Coronary artery (tissue), 2 donors: ENCODE measurements at regions not wholly inside any gene's neighbourhood (a gene's known extent, or its start where the extent isn't known, plus 50 kb on each side); places are given as distances from the start of the nearest gene placed in this dataset.

Source experiments
- DNase-seq: peaks from one replicate; pipeline ENCODE4 v3.0.0-alpha.2; 2017; ENCODE audit warnings: low spot score
- H3K27ac ChIP-seq, 2 donors: fragments of 200-600 bp; sonication (generic); one replicate each; pipeline ENCODE4 v1.5.1; 2016 to 2019
- H3K4me3 ChIP-seq: fragments of 200-600 bp; sonication (generic); 2 replicates; pipeline ENCODE4 v1.5.1; 2016; ENCODE audit warnings: mild to moderate bottlenecking, moderate library complexity
- CTCF ChIP-seq: fragments of 200-600 bp; sonication (generic); IDR thresholded peaks from one replicate; pipeline ENCODE4 v1.5.1; 2019; ENCODE audit warnings: antibody characterized with exemption

DNA sequence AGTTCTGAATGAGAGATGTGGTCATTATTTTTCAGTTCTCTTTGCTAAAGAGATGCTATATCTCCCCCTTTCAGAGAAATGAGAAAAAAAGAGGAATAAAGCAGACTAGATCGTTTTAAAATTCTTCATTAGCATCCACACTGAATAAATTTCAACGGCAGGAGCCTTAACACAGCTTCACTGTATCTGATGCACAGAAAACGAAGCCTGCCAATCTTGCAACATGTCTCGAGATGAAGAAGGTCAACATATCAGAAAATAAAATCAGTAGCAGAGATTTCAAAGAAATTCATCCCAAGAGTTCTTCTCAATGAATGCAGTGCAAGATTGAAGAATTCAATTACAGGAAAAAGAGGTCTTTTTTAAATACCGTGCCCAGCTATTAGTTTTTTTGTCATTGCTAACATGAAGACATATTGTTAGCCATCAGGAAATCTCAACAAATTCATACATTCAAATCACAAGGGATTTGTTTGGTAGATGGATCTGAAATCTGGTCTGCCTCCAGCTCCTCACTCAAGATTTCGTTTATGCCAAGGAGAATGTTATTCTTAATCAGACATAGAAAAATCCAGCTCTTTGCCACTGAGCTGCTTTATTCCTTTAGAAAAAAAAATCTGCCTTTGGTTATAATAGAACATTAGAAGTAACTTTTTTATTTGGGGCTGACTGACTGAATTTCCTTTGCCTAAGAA, 76.4 kb upstream of the DAB1 start:
- DNase-seq = no peak
- no peak overlapping the region for H3K27ac ChIP-seq
- H3K4me3 ChIP-seq = no peak overlapping the region
- TF ChIP-seq CTCF = no peak

GRCh38 chr1:57494530-57495079, 70.7 kb upstream of the DAB1 start:
- Histone ChIP-seq H3K27ac (no peak overlapping the region), H3K4me3 (no peak overlapping the region)
- DNase-seq = no peak
- no peak for TF ChIP-seq CTCF

GRCh38 chr1:57492586-57493226, 68.8 kb upstream of the DAB1 start:
- H3K4me3 ChIP-seq = no peak overlapping the region
- H3K27ac ChIP-seq = no peak overlapping the region
- TF ChIP-seq CTCF = no peak
- DNase-seq = no peak

DNA sequence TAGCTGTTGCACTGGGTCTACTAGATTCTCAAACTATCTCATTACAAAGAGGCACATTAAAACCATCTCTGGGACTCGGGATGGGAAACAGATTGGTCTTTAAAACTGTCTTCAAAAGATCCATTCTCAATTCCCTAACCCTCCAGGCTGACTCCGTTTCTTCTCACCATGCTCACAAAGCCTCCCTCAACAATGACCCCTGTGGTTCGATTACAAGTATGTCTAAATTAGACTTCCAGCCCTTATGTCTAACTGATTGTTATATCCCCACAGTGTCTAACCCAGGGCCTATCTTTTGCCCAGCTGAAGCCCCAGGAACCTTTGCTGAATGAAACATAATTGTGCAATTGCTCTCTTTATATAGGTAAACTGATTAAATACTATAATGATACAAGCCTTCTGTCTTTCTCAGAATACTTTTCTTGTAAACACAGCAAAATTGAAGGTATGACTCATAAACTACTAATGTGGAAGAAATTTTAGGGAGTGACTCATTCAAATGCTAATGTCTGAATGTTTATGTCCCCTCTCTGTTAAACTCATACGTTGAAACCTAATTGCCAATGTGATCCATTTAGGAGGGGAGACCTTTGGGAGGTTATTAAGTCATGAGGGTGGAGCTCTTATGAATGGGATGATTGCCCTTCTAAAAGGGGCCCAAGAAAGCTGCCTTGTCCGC, 65.6 kb upstream of the DAB1 start:
- Histone ChIP-seq H3K4me3 (no peak overlapping the region), H3K27ac (no peak overlapping the region)
- no peak for TF ChIP-seq CTCF
- no peak for DNase-seq

DNA sequence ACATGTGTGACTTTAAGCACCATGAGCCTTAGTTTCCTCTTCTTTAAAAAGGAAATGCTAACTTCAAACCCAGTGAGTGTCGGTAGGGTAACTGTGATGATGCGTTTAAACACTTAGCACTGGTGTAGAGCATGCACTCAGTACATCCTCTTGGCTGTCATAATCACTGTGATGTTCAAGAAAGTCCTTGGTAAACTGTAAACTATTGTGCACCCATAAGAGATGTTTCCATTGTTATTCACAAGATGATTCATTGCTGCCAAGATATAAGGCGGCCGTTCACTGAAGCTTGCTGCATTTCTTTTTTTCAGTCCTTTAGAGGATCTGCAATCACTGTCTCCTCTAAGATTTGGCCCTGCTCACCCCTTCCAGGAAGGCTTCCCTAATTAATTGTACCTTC, 61.8 kb upstream of the DAB1 start:
- Histone ChIP-seq H3K27ac (no peak overlapping the region), H3K4me3 (no peak overlapping the region)
- TF ChIP-seq CTCF = no peak
- no peak for DNase-seq

DNA sequence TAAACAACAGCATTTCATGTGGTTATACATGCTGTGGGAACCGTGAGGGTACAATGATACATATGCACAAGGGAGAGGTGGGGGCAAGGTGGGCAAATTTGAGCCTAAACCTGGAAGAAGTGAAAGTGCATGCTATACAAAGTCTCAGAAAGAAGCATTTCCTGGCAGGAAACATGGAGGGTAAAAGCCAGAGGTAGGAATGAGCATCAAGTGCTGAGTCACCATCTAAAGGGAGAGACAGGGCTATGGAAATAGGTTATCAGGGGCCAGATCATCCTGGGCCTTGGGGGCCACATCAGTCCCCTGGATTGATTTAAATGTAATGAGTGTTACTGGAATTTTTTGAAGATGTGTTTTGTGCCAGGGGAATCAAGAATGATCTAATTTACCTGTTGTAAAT, 60.1 kb upstream of the DAB1 start:
- no peak for TF ChIP-seq CTCF
- H3K4me3 ChIP-seq = no peak overlapping the region
- DNase-seq = no peak
- no peak overlapping the region for H3K27ac ChIP-seq
